ENCODE measurements at regions not wholly inside any gene's neighbourhood (a gene's known extent, or its start where the extent isn't known, plus 50 kb on each side); places are given as distances from the start of the nearest gene placed in this dataset.

DNA sequence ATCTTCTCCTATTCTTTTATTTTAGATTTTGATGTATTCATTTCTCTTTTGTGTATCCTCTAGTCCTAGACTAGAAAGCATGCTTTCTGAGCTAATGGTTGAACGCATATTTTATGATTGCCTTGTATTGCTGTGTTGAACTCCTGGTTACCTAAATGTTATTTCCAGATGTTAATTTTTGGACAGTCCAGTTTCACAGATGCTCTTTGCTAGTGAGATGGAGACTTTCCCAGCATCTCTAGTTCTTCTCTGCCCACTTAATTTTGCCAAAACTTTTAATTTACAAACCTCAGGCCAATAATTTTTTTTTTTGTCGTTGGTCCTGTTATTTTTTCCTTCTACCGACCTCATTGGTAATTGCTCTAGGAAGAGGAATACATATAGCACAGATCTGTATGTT is 153.2 kb downstream of the HAUS1 start:
- no peak for TF ChIP-seq CTCF (IDR thresholded peaks at IDR 0.05; ENCODE audit: borderline replicate concordance, insufficient read depth, low read depth, low read length)
- no peak overlapping the region for H3K4me3 ChIP-seq (ENCODE audit: low read depth, low read length)

GRCh38 chr18:46260016-46260878 is 156.1 kb downstream of the HAUS1 start:
- no peak overlapping the region for H3K4me3 ChIP-seq (ENCODE audit: low read depth, low read length)
- no peak for TF ChIP-seq CTCF (IDR thresholded peaks at IDR 0.05; ENCODE audit: borderline replicate concordance, insufficient read depth, low read depth, low read length)

- TF ChIP-seq CTCF (IDR thresholded peaks at IDR 0.05; ENCODE audit: borderline replicate concordance, insufficient read depth, low read depth, low read length): no peak
- H3K4me3 ChIP-seq (ENCODE audit: low read depth, low read length): no peak overlapping the region
Observed at GRCh38 chr18:46260879-46261143, 156.6 kb downstream of the HAUS1 start.

DNA sequence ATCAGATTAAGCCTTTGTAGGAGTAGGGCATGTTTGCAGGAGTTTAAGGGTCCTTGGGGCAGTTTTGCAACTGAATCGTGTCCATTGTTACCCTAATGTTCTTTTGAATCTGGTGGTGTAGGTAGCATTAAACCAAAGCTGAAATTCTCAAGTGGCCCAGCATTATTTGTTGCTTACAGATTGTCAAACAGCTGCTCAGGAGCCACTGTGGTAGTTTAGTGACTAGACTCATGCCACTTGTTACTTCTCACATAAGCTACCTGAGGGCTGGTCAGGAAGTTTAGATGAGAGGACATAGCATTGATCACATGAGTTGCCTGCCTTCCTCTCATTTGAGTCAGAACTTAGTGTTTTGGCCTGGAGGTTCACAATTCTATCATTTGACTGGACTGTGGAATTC is 157.6 kb downstream of the HAUS1 start:
- no peak for TF ChIP-seq CTCF (IDR thresholded peaks at IDR 0.05; ENCODE audit: borderline replicate concordance, insufficient read depth, low read depth, low read length)
- no peak overlapping the region for H3K4me3 ChIP-seq (ENCODE audit: low read depth, low read length)

- H3K4me3 ChIP-seq (ENCODE audit: low read depth, low read length): no peak overlapping the region
- no peak for TF ChIP-seq CTCF (IDR thresholded peaks at IDR 0.05; ENCODE audit: borderline replicate concordance, insufficient read depth, low read depth, low read length)
Observed at GRCh38 chr18:46262856-46263255, 158.7 kb downstream of the HAUS1 start.

- TF ChIP-seq CTCF (IDR thresholded peaks at IDR 0.05; ENCODE audit: borderline replicate concordance, insufficient read depth, low read depth, low read length): no peak
- H3K4me3 ChIP-seq (ENCODE audit: low read depth, low read length): no peak overlapping the region
Observed at GRCh38 chr18:46264255-46264654, 160.1 kb downstream of the HAUS1 start.

Data from GM12875 (cell line).